HG03558 (cell line): ENCODE measurements at regions not wholly inside any gene's neighbourhood (a gene's known extent, or its start where the extent isn't known, plus 50 kb on each side); places are given as distances from the start of the nearest gene placed in this dataset.
"Not testable (repeated sequence)": the region's sequence is repeated elsewhere in the genome, so short reads cannot be mapped to it uniquely, and the experiment has no call there.

Experiments
- ATAC-seq: cut with Tn5 transposase; IDR thresholded peaks from one replicate; pipeline ENCODE4 v1.9.1; 2021; ENCODE audit warnings: moderate number of reproducible peaks; ENCODE audit not compliant: unreplicated experiment; ENCODE audit errors: extremely low read depth

DNA sequence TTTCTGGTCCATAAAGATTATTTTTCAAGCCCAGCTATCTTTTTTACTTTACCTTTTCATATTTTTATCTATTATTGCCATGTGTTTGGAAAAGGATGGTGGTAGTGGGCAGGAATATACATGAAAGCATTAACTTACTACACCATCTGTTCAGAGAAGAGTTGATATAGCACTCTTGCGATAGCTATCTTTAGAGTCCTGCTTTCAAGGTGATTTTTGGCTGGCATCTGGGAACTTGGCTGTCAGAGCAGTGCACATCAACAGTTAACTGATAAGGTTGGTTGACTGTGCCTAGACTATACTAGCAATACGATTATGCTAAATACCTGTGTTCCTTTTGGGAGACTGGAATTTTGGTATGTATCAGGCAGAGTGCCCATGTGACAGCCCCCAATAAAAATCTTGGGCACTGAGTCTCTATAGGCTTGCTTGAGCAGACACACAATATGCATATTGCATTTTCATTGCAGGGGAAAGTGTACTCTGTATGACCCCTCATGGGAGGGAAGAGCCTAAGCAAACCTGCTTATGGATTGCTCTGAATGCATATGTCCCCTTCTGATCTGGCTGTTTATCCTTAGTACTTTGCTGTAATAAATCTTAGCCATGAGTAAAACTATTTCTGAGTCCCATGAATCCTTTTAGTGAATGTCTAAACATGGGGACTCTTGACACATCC is 227.6 kb upstream of the C9orf72 start:
- no peak for ATAC-seq

DNA sequence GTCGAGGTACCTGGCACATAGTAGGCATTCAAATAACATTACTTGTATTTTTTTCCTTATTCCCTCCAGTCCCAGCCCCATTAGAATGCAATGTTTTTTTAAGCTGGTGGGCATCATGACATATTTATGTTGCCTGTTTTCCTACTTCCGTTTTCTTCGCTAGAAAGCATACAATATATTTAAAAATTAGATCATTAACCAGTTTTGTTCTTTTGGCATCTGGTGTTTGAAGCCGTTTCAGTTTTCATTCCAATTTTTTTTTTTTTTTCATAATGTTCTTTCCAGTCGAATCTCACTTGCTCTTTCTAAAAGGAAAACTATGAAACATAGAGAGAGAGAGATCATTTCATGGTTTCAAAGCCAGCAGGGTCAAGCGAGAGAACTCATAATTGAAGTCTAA is 228.3 kb upstream of the C9orf72 start:
- ATAC-seq: no peak

DNA sequence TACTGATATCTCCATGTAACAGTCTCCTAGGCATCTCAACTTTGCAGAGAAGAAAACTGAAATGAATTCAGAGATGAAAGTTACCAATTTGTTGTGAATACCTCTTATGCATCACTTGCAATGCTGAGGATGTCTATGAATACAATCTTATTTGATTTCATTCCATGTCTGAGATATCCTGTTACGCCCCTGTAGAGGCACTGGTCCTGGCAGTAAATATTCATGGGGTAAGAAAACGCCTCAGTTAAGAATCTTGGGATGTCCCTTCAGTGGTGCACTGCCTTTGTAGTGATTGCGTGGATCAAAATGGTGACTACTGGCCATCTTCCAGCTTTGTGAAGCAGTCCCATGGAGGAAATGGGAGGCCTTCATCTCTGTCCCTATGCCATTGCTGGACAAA is 229.1 kb upstream of the C9orf72 start:
- ATAC-seq: no peak

DNA sequence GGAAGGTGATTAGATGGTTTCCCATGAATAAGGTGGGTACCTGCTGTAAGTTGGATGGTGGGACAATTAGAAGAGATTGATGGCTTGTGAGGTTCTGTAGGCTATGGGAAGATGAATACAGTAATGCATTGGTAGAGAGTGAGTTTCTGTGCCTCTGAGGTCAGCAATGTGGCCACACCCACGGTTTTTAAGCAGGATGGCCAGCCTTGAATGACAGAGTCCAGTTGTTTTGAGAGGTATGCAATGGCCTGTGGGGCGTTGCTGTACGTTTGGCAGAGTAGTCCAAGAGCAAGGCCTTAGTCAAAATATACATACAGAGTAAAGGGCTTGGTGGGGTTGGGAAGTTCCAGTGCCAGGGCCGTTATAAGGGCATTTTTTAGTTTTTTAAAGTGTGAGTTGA is 235.6 kb upstream of the C9orf72 start:
- ATAC-seq: no peak

DNA sequence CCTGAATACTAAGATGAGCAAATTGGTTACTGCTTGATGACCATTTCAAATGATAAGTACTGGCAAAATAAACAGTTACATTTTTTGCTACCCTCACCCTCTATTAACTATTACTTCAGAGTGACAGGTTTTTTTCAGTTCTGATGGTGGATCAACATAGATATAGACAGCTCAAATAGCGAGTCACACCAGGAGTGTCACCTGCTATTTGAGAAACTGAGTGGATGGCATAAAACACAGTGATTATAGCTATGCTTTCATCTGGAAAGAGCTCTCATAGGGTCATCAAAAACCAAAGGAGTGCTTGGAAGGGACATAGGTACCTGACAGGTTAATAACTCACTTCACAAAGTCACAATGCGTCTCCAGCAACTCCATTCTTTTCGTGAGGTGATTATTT is 244.5 kb upstream of the C9orf72 start:
- ATAC-seq: no peak

DNA sequence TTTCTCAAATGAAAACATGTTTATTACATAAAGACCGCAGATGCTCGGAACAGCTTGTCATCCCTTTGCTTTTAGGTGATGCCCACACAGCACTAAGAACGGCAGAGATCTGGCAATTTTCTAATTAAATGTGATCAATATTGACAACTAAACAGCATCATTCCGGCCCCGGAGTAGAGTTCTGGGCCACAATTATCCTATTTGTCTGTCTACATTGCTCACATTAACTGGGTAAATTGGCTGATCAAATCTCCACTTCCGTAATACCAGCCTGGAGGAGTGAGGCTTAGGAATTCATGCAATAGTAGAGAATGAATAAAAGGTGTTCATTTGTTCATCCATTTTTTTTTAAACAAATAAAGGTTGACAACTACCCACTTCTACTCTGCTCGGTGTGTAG is 245.1 kb upstream of the C9orf72 start:
- no peak for ATAC-seq

DNA sequence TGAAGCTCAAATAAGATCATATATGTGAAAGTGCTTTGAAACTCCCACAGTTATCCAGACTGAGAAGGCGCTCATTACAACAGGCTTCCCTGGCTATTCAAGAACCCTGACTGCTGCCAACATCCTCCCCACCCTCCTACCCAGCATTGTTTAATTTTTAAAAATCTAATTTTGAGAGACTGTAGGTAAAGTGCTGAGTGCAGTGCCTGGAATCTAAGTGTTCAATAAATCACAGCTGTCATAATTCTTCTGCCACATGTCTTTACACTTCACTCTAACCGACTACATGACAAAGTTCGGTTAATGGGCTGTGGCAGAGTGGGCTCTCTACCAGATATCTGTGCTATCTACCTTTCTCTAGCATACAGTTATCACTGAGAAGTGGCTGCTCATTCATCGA is 255.6 kb upstream of the C9orf72 start:
- no peak for ATAC-seq

DNA sequence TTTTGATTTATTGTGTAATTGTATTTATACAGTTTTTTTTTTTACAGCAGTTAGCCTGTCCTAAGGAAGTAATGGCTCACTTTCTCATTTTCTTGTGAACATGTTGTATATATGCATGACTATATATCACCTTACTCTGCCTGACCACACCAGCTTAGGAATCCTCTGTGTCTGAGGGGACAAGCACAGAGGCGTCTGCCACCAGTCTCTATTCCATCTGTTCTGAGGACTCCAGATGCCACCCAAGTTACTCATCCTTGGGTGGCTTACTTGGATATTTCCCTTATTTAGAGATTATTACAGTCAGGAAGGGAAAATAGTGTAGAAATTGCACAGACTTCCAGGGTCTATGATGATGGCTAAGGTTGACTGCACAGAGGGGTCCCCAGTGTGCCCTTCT is 256.3 kb upstream of the C9orf72 start:
- no peak for ATAC-seq

DNA sequence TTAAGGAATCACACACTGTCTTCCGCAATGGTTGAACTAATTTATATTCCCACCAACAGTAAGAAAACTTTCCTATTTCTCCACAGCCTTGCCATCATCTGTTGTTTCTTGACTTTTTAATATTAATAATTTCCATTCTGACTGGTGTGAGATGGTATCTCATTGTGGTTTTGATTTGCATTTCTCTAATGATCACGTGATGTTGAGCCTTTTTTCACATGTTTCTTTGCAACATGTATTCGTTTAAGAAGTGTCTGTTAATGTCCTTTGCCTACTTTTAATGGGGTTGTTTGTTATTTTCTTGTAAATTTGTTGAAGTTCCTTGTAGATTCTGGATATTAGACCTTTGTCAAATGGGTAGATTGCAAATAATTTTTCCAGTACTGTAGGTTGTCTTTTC is 258.8 kb upstream of the C9orf72 start:
- ATAC-seq: not testable (repeated sequence)

DNA sequence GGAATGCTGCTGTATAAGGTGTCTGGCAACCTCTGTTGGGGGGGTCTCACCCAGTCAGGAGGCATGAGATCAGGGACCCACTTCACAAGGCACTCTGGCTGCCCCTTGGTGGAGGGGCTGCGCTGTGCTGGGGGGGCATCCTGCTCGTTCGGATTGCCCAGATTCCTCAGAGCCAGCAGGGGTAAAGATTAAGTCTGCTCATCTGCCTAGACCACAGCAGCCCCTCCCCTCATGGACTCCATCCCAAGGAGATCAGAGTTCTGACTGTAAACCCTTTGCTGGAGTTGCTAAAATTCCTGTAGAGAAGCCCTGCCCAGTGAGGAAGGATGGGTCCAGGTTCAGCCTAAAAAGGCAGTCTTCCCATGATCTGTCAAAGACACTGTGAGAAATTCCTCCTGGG is 262.0 kb upstream of the C9orf72 start:
- no peak for ATAC-seq

DNA sequence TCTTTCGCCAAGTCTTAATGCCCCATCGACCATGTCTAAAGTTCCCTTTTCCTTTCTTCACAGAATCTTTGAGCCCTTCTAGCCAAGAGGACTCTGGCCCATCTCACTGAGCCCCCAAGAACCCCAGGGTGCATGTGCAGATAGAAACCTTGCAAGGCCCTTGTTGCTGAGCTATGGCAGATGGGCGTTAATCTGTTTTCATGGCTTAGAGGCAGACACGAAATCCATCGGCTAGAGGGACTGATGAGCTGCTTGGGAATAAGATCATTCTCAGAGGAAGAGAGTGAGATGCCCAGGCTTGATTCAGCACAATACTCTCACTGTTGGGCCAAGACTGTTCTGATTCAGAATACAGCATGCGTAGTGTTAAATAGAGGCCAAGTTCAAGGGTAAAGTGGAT is 262.5 kb upstream of the C9orf72 start:
- ATAC-seq: no peak

DNA sequence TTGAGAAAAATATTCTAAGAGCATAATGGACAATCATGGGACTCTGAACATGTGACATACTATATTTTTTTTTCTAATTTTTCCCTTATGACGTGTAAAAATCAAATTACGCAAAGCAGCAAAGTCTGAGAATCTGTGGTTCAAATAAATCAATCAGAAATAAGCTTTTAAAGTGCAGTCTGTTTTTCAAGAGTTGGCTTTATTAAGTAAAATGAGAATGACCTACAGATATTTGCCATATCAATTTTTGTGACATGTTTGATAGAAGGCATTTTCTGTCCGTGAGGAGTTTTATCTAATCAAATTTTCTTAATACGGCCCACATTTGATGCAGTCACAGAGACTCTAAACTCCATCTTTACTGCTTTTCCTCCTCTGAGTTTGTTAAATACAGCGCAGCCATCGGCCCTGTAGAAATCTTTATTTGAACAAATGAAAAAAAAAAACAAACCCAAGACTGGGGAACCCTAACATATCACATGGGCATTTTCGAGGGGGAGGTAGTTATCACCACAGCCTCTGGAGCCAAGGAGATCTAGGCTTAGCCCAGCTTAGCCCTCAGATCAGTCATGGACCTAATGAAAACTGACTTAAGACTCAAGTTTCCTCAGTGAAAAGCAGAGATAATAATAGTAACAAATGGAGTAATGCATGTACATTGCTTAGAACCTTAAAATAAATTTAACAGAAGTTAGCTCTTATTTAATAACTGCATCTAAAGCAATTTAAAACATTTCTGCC is 263.6 kb upstream of the C9orf72 start:
- ATAC-seq: no peak

DNA sequence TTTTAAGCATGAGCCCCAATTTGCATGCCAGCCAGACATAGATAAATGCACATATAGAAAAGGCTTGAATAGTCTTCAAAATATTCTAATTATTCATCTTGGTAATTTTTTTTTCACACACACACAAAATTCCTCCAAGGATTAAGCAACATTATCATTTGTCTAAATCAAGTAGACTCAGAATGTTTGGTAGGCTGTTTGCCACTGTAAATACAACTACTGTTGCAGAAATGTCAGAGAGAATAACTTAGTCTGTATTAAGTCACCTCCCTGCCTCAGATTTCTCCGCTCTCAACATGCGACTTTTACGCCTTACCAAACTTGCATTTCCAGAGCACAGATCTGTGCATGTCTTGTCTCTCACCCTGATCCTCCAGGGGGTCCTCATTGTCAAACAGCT is 265.6 kb upstream of the C9orf72 start:
- ATAC-seq: no peak

DNA sequence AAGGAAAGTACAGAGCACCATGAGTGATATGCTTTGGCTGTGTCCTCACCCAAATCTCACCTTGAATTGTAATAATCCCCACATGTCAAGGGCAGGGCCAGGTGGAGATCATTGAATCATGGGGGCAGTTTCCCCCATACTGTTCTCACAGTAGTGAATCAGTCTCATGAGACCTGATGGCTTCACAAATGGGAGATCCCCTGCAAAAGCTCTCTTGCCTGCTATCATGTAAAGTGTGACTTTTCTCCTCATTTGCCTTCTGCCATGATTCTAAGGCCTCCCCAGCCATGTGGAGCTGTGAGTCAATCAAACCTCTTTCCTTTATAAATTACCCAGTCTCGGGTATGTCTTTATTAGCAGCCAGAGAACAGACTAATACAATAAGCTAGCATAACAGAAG is 266.5 kb upstream of the C9orf72 start:
- ATAC-seq: not testable (repeated sequence)

DNA sequence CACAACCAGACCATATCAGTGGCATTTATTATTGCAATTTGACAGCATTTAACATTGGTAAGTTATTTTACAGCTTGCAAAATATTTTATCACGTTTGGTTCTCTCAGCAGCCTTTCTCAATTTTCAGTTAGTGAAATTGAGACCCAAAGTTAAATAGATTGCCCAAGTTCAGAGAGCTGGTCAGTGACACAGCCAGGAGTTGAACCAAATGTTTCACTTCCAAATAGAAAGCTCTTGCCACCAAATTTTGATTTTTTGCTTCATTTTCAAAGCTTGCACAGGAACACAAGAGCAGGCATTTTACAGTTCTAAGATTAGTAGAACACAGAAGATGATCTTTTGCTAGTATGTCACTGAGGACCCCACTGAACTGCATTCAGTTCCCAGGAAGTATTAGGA is 271.5 kb upstream of the C9orf72 start:
- ATAC-seq: no peak

DNA sequence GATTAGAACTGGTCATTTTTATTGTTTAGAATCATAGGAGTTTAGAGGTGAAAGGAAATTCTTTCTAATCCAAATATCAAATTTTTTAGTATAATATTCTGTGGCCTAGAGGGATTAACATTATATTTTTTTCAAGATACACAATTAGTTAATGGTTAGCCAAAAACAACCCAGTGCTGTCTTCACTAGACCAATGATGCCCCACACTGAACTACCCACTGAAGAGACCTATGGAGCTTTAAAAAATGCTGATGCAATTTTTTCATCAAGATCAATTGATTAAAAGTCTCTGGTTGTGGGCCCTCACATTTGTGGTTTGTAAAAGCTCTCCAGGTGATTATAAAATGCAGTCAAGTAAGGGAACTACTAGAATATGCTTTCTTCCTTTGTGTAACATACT is 274.1 kb upstream of the C9orf72 start:
- no peak for ATAC-seq

DNA sequence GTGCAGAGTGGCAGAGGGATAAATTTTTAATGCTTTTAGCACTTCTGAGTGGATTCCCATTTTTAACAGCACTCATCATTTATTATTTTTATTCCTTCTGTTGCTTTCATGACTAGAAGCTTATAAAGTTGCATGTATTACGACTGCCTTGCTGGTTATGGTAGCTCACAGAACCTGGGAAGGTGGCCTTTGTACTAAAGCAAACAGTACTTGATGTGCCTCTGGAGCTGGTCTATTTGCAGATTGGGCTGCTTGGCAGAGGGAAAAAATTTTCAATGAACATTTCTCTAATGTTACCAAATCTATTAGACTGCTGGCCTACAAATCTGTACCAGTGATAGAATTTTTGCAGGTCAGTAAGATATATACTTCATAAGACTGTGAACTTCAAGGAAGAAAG is 274.5 kb upstream of the C9orf72 start:
- no peak for ATAC-seq

DNA sequence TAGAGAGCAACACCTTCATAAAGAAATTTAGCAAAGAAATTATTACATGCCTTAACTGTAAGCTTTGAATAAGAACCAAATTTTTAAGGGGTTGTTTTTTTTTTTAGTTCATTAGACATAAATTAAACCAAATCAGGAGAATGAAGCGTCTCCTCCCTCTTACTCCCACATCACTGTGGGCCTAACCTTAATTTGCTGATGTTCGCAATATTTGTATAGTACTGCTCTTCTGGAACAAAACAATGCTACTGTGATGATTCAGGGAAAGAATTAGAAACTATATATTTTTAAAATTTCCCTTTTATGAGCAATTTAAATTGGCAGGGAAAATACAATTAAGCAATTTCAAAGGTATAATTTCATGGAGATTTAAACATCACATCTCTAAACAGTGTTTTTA is 275.0 kb upstream of the C9orf72 start:
- ATAC-seq: no peak

DNA sequence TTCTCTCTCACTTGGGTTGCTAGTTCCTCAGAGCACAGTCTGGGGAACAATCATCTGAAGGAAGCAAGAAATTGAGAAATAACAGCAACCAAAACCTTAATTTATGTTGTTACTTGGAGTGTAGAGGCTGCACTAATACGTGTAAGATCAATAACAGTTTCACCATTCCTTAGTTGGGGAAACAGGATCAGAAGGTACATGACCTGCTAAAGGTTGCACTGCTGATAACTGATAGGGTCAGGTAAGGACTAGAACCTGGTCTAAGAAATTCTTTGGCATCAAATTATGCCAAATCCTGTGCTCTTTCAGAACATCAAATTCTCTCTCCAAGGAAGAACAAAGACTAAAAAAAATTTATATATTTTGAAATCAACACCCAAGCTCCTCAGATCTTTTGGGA is 278.6 kb upstream of the C9orf72 start:
- no peak for ATAC-seq

DNA sequence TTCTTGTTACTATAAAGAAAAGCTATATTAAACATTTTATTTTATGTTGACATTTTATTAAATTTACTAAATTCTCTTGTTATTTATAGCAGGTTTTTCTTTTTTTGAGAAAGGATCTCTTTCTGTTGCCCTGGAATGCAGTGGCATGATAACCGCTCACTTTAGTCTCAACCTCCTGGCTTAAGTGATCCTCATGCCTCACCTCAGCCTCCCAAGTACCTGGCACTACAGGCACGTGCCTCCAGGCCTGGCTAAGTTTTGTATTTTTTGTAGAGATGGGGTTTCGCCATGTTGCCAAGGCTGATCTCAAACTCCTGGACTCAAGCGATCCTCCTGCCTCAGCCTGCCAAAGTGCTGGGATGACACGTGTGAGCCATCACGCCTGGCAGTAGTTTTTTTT is 280.2 kb upstream of the C9orf72 start:
- ATAC-seq: no peak

DNA sequence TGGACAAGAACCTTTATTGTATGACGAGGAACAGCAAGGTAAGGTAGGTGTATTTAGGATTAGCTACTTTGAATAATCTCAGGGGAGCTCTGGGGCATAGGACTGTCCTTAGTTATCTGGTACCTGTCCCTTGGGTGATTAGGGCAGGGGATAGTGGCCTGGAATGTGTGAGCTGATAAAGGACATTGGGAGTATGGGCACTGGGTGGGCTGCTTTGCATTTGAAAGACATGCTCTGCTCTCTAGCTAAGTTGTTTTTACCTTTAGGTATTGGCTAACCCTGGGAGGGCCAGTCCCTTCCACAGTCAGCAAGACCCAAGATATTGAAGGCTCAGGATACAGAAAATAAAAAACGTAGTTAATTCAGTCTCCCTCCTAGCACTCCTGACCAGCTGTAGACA is 282.8 kb upstream of the C9orf72 start:
- ATAC-seq: no peak

DNA sequence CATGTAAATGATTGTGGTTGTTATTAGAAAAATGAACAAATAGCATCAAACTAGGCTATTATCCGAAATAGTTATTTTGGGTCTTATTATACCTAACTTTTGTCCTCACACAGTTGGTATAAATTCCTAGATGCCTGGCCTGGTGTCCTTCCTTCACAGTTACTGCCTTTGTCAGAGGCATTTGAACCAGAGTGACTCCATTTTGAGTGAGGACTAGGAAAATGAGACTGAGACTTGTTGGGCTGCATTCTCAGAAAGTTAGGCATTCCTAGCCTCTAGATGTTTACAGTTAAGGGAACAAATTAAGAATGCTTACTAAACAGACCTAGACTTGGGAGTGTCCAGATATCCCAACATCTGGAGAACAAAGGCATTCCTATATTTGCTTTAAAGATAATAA is 283.5 kb upstream of the C9orf72 start:
- no peak for ATAC-seq
